GM18868 (cell line): ENCODE measurements at regions not wholly inside any gene's neighbourhood (a gene's known extent, or its start where the extent isn't known, plus 50 kb on each side); places are given as distances from the start of the nearest gene placed in this dataset.
"Not testable (repeated sequence)": the region's sequence is repeated elsewhere in the genome, so short reads cannot be mapped to it uniquely, and the experiment has no call there.

Source experiments
- ATAC-seq: cut with Tn5 transposase; IDR thresholded peaks from one replicate; pipeline ENCODE4 v1.9.1; 2021; ENCODE audit warnings: mild to moderate bottlenecking, moderate library complexity; ENCODE audit not compliant: unreplicated experiment

DNA sequence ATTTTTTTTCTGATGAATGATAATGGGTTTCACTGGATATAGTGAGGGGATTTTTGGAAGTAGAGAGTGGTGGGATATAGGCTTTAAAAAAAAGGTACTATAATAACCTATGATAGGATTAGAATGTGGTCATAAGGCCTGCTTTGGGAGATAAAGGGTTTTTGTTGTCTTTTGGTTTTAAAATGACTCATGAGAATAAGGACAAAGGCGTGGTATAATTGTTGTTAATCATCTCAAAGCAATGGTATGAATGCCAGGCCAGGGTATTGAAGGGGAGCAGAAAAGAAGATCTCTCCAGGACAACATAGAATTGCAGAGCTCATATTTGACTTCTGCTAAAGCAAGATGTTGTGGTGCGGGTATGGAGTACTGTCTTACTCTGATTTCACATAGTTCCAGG is 579.4 kb downstream of the JRKL start:
- ATAC-seq, result no peak

DNA sequence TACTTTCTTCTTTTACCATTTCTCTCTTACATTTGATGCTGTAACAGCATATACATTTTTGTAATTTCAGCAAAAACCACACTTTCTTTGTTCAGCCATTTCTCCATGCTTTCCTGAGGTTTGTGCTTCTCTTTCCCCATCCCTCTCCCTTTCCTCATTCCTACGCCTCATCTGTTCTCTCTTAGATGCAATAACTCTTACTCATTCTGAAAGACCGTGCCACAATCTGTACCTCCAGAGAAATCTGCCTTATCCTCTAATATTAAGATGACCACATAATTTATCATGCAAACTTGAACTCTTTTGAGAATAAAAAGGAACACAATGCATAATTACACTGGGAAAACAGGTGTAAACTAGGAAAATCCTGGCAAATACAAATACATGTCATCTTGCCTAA is 588.9 kb downstream of the JRKL start:
- ATAC-seq, result no peak

DNA sequence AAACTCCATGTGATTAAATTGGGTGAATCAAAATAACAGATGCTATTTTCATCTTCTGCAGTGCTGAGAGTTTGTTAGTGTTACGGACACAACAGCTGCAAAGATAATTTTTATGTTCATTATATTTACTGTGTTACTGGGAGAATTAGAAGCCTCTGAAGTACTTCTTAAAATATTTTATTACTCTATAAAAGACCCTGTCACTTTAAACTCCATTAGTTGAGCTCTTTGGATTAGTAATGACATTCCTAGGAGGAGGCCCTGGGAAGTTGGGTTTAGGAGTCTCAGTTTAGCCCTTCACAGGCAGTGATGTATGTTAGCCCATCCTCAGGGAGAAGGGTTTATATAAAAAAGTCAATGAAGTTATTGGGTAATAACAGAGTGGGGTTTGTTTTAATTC is 596.7 kb downstream of the JRKL start:
- ATAC-seq, result no peak

DNA sequence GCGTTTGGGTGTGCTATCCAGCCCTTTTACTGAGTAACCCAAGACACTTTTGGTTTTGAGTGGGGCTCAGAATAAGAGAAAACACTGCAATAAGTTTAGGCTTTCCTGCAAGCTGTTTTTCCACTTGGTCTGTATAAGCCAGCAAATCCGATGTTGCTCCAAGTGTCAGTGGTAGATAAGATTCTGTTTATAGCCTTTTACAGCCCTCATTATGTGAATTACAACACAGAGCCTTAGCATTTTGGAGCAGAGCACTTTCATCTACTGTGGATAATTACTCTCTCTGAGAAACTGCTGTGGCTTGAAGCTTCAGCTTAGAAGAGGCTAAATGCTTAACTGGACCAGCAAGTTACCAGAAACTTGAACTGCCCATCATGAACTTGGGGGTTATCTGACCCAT is 601.1 kb downstream of the JRKL start:
- ATAC-seq, result no peak

DNA sequence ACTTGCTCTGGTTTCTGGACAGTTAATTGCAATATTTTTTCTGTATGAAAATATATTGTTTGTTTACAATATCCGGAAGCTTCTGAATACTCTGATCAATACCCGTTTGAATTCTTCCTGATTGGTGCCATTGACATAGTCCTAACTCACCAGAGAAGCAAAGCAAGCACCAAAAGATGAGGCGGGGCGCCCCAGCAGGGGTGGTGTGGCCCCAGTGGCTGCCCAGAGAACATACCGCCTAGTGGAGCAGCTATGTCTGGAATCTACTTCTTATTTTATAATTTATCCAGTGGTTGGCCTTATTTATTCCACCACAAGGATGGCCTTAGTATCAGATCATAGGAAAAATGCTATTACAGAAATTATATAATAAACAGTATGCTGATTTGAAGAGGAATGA is 610.7 kb downstream of the JRKL start:
- no peak for ATAC-seq

DNA sequence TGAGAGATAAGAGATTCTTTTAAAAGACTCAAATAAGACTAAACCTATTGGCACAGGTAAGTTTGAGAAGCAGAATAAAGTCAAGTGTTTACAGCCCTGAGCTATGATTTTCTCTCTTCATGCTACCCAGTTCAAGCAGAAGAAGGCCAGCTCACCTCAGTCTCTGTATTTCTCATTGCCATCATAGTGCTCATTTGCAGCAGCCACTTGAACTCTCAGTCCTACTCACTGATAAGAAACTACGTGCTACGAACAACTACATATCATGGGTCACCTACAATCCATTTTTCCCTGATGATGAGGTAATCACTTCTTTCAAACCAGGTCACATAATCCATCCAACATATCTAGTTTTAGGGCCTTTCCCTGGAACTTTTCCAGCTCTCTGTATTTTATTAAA is 617.5 kb downstream of the JRKL start:
- ATAC-seq, result no peak

DNA sequence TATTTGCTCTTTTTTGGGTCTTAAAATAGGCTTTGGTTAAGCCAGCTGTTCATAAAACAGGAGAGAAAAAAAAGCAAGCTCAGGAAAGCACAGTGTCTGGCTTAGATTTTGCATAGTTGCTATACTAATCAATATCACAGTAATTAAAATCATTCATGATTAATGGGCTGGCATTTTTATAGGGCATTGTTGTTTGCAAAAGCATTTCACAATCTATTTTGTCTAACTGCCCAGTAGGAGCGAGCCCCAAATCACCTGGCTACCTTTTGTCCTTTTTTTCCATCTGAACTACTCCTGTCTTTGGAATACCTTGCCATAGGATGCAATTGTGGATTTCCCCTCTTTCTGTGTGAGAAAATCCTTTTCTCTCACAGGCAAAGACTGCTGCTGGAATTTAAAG is 619.8 kb downstream of the JRKL start:
- ATAC-seq, result no peak

DNA sequence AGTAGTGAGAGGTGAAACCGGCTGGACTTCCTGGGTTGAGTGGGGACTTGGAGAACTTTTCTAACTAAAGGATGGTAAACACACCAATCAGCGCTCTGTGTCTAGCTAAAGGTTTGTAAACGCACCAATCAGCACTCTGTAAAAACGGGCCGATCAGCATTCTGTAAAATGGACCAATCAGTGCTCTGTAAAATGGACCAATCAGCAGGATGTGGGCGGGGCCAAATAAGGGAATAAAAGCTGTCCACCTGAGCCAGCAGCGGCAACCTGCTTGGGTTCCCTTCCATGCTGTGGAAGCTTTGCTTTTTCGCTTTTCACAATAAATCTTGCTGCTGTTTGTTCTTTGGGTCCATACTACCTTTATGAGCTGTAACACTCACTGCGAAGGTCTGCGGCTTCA is 621.2 kb downstream of the JRKL start:
- not testable (repeated sequence) for ATAC-seq

DNA sequence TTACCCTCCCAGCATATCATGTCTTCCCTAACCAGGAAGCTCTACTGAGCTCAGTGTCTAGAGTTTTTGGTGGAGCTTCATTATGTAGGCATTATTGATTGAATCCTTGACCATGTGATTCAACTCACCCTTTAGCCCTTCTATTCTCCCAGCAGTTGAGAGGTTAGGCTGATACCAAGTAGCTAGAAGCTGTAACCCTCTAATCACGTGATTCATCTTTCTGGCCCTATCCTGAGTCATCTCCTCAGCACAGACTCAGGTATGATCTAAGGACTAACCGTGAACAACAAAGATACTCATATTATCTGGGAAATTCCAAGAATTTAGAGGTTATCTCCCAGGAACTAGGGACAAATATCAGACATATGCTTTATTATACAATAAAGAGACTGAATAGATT is 625.5 kb downstream of the JRKL start:
- no peak for ATAC-seq

DNA sequence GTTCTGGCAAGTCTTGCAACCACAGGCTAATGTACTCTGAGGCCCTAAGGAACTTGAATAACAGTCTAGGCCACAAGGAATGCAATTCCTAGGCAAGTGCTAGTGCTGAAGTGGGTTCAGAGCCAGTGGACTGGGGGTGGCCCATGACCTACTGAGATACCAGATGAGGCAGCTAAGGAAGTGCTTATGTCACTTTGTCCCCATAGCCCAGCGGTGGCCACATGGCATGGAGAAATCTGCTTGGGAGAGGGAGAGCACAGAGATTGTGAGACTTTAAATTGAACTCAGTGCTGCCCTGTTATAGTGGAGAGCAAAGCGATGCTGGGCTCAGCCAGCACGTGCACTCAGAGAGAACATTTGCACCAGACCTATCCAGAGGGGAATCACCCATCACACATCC is 629.5 kb downstream of the JRKL start:
- ATAC-seq, result no peak

DNA sequence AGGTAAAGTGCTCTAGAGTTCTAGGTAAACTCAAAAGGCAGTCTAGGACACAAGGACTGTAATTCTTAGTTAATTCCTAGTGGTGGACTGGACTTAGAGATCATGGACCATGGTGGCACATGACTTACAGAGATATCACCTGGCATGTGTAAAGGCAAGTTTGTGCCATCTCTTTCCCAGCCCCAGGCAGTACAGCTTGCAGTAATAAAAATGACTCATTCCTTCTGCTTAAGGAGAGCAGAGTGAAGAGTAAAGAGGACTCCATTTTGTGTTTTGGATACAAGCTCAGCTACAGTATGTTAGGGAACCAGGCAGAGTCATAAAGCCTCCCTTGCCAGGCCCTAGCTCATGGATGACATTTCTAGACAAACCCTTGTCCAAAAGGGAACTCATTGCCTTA is 629.9 kb downstream of the JRKL start:
- no peak for ATAC-seq

DNA sequence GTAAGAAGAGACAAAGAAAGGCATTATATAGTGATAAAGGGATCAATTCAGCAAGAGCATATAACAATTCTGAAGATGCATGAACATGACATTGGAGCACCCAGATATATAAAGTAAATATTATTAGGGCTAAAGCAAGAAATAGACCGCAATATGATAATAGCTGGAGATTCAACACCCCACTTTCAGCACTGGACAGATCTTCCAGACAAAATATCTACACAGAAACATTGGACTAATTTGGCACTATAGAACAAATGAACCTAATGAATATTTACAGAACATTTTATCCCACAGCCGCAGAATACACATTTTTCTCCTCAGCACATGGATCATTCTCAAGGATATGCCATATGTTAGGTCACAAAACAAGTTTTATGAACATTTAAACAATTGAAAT is 633.1 kb downstream of the JRKL start:
- no peak for ATAC-seq

DNA sequence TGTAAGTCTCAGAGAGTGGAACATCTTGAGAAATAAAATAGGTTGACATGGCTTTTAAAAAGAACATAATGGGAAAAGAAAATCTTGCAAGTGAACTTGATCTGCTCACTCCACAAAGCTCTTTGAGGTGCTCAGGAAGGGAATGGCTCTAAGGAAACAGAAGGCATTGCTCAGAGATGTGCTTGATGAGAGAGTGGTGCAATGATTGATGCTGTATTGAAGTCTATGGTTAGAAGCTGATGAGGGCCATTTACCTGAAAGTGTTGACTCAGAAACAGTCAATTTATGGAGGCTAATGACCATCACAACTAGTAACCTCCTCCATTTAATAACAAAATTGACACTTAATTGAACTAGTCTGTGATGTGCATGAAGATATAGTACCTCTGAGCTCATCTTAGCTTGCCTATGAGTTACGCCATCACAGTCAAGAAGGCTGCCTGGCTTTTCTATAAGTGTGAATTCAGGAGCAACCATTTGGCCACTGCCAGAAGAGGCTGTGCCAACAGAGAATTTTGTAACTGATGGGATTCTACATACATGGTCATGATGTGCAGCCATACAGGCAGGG is 639.1 kb downstream of the JRKL start:
- ATAC-seq, result no peak

DNA sequence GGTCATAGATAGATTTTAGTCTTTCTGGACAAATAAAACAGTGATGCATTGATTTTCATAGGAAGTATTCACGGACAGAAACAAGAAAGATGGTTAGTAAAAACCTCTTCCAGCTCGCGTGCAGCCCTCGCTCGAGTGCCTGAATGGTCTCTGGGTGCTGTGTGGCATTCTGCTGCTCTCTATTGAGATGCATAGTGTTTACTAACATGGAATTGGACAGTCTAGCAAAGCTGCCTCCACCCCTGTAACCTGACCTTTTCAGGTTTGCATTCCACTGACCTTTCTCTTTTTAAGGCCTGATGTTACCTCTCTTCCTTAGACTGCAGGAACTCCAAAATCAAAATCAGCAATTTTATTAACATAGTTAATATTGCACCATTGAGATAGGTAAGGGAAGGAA is 643.4 kb downstream of the JRKL start:
- ATAC-seq, result no peak

DNA sequence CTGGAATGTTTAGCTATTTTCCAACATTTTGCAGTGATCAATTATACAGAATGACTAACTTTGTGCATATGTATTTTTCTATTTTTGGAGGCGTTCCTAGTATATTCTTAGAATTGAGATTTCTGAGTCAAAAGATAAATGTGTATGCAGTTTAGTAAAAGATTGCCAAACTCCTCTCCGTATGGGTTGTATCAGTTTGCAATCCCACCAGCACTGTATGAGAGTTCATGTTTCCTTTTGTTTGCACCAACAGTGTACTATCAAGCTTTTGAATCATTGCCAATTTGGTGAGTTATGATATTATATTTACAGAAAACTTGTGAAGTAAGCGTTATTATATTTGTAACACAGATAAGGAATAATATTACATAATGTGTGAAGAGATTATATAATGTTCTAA is 658.7 kb downstream of the JRKL start:
- no peak for ATAC-seq

DNA sequence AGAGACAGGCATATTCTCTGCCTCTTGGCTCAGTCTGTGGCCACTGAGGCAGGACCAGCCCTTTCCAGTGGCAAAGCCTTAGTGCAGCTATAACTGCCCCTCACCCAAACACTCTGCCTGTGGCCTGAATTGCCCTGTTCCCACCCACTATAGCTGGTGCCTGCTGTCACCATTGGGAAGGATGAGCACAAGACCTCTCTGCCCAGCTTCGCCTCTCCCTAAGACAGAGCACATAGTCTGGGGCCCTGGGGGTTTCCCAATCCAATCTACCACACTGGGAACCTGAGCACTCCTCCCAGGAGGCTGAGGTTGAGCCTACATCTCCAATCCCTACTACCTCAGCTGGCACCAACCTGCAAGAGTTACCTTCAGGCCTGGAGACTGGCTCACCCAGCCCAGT is 670.4 kb downstream of the JRKL start:
- ATAC-seq, result no peak

DNA sequence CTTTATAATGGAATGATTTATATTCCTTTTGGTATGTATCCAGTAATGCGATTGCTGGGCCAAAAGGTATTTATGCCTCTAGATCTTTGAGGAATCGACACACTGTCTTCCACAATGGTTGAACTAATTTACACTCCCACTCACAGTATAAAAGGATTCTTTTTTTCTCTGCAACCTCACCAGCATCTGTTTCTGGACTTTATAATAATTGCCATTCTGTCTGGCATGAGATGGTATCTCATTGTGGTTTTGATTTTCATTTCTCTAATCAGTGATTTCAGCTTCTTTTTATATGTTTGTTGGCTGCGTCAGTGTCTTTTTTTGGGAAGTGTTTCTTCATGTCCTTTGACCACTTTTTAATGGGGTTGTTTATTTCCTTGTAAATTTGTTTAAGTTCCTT is 679.3 kb downstream of the JRKL start:
- ATAC-seq, result no peak

DNA sequence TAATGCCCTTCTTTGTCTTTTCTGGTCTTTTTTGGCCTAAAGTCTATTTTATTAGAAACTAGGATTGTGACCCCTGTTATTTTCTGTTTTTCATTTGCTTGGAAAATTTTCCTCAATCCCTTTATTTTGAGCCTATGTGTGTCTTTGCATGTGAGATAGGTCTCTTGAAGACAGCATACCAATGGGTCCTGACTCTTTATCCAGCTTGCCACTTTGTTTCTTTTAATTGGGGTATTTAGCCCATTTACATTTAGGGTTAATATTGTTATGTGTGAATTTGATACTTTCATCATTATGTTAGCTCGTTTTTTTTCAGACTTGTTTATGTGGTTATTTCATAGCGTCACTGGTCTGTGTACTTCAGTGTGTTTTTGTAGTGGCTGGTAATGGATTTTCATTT is 682.6 kb downstream of the JRKL start:
- no peak for ATAC-seq

DNA sequence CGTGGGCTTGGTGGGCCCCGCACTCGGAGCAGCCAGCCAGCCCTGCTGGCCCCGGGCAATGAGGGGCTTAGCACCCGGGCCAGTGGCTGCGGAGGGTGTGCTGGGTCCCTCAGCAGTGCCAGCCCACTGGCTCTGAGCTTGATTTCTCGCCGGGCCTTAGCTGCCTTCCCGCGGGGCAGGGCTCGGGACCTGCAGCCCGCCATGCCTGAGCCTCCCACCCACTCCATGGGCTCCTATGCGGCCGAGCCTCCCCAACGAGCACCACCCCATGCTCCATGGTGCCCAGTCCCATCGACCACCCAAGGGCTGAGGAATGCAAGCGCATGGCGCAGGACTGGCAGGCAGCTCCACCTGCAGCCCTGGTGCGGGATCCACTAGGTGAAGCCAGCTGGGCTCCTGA is 686.9 kb downstream of the JRKL start:
- not testable (repeated sequence) for ATAC-seq

DNA sequence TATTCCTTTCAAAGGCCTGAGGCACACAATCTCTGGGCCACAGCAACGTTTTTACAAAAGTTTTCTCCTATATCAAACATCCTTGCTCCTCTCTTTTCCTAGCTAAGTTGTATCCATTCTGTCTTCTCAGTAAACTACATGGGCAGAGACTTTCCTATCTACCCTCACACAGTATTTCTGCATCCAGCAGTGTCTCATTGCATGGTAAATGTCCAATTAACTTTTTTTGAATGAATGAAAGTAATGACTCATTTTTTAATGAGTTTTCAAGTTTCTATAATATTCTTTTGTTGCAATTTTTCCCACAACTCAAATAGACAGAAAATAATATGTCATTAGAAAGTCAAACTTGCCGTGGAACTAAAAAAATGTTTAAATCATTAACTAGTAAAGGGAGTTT is 688.6 kb downstream of the JRKL start:
- ATAC-seq, result no peak

DNA sequence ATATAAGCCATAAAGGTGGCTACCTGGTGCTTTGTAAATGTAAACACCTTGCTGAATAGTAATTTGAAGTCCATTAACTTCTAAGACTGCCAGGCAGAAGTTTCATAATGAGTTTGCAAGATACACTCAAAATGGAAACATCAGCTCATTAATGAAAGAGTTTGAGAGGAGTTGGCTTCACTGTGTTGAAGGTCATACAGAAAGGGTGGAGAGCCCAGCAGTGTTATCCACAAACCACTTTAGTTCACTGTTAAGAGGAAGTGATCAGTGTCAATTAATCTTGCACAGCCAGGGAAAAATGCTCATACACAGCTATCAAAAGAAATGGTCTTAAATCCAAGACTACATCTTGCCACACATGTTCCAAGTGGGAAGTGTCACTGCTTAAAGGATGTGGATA is 689.4 kb downstream of the JRKL start:
- no peak for ATAC-seq

DNA sequence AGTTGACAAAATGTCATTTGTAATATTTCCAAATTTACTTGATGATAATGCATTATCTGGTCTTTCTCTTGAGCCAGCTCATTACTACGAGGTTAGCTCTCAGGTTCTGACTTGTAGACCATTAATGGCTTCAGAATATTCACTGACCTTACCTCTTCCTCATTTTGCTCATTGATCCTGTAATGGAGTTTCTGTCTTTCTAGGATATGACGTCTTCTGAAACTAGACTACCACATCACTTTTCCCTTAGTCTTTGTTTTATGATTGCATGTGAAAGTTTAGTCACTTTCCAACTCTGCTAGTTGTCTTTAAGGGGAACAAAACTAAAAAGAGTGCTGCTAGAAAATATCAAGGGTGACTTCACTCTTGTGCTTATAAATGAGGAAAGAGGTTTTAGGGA is 697.6 kb downstream of the JRKL start:
- ATAC-seq, result peak; percentile 77

DNA sequence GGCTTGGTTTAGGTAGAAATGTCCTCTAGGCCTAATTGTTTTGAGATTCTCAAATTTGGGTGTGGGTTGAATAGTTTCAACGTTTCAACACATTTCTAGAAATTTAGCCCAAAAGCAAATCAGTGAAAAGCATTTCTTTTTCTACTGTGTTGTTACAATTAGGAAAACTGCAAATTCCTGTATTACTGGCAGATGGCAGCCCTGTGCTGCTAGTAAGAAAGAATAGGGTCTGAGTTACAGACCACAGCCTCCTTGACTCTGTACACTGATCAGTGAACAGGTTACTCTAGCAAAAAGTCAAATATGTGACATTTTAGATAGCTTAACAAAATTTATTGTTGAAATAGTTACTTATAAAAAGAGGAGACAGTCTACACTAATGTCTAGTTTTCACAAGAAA is 703.0 kb downstream of the JRKL start:
- ATAC-seq, result no peak

DNA sequence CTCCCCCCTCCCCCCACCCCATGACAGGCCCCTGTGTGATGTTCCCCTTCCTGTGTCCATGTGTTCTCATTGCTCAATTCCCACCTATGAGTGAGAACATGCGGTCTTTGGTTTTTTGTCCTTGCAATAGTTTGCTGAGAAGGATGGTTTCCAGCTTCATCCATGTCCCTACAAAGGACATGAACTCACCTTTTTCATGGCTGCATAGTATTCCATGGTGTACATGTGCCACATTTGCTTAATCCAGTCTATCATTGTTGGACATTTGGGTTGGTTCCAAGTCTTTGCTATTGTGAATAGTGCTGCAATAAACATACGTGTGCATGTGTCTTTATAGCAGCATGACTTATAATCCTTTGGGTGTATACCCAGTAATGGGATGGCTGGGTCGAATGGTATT is 712.4 kb downstream of the JRKL start:
- not testable (repeated sequence) for ATAC-seq
